GM21360 (cell line): ENCODE measurements at regions not wholly inside any gene's neighbourhood (a gene's known extent, or its start where the extent isn't known, plus 50 kb on each side); places are given as distances from the start of the nearest gene placed in this dataset.

Source experiments
- ATAC-seq: cut with Tn5 transposase; IDR thresholded peaks from one replicate; pipeline ENCODE4 v1.9.1; 2021; ENCODE audit warnings: mild to moderate bottlenecking, moderate library complexity; ENCODE audit not compliant: unreplicated experiment

GRCh38 chr22:22032099-22032905, 49.7 kb upstream of the TOP3B start:
- no peak for ATAC-seq
